ENCODE measurements at regions not wholly inside any gene's neighbourhood (a gene's known extent, or its start where the extent isn't known, plus 50 kb on each side); places are given as distances from the start of the nearest gene placed in this dataset.
A peak's percentile ranks its signal among the peaks of the same experiment; 100 is the strongest.

DNA sequence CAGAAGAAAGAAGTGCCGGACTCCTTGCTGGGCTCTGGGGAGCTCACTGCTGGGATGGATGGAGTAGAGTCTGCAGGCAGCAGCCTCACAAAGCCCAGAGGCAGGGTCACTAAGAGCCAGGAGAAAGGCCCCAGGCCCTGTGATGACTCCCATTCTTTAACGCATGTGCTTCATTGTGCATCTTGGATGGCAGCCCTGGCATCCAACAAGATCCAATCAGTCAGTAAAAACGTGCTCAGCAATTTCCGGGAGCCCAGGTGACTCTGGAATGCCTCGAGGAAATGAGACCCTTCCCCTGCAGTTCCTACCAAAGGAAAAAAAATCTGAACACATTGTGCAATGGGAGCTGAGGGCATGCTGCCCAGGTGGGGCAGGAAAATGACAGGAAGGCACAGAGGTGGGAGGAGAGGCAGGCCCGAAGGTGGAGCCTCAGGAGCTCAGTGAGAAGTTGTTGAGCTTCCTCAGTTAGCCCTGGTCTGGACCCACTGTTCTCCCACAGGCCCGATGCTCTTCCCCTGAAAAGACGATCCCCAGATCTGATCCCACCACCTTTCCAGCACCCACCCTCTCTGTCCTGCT is 60.7 kb upstream of the TMEM72 start:
- no peak for DNase-seq (ENCODE audit: low read depth, low spot score)

DNA sequence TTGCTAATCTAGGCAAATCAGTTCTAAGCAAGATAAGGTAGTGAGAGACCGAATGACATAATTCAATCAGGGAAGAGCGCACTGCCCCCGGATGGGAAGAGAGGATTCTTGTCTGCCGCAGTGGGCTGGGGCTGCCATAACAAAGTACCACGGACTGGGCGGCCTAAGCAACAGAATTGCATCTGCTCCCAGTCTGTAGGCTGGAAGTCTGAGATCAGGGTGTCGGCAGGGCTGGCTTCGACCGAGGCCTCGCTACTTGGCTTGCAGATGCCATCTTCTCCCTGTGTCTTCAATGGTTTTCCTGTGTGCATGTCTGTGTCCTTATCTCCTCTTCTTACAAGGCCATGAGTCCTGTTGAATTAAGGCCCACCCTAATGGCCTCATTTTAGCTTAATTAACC is 59.7 kb upstream of the TMEM72 start:
- DNase-seq (ENCODE audit: low read depth, low spot score): no peak

GRCh38 chr10:44851881-44852280 is 59.3 kb upstream of the TMEM72 start:
- no peak for DNase-seq (ENCODE audit: low read depth, low spot score)

DNA sequence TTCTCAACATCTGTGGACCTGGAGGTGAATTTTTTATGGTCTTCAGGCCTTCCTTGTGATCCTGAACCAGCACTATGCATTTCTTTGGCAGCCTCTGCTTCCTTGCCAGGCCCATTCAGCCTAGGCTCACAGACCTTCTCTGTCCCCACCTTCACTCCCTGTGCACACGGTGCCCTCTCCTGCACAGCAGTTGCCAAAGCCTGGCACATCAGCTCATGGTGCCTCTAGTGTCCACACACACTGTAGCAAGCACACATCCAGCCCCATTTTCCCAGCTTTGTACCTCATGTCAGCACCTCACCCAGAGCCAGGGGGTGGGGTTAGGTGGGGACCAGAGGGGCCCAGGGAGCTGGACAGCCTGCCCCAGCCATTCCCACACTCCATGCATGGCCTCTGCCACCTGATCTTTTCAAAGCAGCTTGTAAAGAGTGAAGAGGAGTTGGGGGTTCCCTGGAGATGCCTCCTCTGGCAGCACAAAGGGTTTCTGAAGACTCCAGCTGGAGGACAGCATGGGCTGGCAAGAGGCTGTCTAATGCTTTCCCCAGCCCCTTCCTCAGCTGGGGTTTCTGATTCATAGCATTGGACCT is 57.9 kb upstream of the TMEM72 start:
- no peak for DNase-seq (ENCODE audit: low read depth, low spot score)

DNA sequence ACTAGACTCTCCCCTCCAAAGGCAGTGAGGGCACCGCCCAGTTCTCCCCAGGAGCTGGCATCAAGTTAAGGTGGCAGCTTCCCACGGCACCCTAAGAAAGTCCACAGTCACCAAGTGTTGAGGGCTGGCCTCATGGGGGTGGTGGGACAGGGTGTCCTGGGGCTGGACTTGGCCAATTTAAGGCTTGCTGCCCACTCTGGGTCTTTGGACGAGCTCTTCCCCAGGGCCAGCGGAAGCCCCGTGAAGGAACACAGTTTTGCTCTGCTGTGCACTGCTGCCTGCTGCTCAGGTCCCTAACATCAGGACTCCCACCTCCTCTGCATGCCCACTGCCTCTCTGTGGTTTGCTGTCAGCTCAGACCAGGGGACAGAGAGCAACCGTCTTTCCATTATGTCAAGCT is 57.3 kb upstream of the TMEM72 start:
- no peak for DNase-seq (ENCODE audit: low read depth, low spot score)

DNA sequence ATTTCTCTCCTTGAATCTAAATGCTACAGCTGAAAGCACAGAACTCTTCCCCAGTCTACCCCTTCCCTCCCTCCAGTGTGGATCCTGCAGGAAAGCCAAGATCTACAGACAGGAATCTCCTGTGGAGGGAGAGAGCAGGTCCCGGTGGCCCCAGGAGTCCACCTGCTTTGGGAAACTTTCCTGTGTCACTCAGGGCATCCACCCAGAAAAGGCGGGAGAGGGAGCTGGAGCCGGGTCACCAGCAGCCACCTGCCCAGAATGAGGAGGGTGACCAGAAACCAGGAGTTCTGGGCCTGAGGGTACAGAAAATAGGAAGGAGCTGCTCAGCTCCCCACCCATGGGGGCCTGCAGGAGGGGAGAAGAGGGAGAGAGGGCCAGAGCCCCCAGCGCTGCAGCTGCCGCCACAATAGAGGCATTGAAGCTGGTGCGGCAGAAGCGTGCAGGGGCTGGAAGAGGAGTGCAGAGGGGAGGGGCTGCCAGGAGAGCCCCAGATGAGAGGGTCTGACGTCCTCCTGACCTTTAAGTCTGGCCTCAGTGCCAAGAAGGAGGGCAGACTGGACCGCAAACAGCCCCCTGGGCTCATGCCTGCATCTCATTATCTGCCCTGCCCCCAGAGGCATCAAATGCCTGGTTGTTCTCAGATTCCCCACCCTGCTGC is 56.3 kb upstream of the TMEM72 start:
- DNase-seq (ENCODE audit: low read depth, low spot score): peak; percentile 46

GRCh38 chr10:44856696-44857095 is 54.4 kb upstream of the TMEM72 start:
- DNase-seq (ENCODE audit: low read depth, low spot score): no peak

DNA sequence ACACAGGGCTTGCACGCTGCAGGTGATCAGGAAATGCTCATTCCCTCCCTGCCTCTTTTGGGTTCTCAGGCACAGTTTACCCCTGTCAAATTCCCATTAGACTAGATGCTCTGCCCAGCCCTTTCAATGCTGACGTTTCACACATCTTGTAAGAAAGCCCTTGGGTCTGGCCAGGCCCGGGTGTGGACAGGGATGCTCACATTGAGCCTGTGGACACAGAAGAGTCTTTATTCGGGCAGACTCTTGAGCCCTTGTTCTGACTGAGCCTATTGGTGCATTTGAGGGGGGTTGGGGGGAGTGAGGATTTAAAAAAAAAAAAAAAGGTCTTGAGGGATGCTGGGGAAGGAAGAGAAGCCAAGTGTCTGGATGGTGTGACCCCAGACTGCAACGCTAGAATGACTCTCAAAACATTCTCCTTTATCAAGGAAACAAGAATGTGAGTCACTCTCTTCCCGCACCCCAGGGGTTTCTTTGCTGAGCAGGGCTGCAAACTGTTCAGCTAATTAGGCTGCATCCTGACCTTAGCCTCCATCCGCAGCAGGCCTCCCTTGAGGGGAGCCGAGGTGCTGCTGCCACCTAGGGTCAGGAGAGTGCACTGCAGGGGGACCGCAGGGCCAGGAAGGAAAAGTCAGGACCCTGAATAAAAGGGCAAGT is 53.6 kb upstream of the TMEM72 start:
- DNase-seq (ENCODE audit: low read depth, low spot score): peak; percentile 92

DNA sequence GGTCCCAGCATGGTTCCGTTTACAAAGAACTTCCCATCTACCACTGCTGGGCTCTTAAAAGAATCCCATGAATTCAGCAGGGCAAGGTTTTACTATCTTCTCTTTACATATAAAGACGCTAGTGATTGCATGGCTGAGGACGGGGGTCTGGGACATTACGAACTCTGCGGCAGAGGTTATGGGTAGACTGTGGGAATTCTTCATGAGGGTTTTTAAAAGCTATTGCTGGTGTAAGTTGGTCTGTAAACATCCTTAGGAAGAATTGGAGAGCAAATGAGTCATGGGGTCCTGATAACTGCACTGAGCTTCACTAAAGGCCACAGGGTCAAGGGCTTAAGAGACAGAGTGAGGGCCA is 53.1 kb upstream of the TMEM72 start:
- DNase-seq (ENCODE audit: low read depth, low spot score): no peak

DNA sequence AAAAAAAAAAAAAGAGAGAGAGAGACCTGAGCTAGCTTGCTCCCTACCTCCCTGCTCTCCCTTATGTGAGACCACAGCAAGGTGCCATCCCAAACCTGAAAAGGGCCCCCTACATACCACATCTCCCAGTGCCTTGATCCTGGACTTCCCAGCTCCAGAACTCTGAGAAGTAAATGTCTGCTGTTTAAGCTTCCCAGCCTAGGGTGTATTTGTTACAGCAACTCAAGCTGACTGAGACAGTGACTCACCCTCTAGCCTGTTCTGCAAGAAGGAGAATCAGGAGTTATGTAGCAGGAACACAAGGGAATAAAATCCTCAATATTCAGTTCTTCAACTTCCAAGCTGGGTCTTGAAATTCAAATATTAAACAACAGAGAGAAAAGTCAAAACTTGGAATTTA is 52.1 kb upstream of the TMEM72 start:
- no peak for DNase-seq (ENCODE audit: low read depth, low spot score)

DNA sequence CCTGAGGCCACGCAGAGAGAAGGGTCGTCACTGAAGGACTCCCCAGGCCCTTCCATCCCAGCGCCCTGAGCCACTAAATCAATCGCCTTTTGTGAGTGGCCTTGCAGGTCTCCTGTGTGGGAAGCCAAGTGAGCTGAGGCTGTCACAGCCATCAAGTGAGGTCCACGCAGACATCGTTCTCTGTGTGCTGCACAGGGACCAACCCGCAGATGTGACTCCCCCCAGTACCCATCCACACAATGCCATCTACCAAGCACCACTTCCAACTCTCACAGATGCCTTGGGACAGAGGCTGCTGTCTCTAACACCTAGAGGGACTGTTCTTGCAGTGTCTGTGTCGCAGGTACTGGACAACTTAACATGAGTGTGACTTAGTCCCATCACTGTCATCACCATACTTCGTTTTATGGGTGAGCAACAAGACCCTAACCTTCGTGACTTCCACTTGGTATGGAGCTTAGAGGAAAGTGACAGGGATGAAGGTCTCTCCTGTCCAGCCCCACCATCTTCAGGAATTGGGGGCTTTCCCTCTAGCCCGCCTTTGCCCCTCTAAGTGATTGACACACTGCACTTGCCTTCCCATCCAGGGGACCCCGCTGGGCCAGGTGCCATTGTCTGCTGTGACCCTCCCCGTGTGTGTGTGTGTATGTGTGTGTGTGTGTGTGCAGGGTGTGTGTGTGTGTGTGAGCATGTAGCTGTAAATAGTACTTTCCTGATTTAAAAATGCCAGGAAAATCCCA is 51.4 kb upstream of the TMEM72 start:
- no peak for DNase-seq (ENCODE audit: low read depth, low spot score)

DNA sequence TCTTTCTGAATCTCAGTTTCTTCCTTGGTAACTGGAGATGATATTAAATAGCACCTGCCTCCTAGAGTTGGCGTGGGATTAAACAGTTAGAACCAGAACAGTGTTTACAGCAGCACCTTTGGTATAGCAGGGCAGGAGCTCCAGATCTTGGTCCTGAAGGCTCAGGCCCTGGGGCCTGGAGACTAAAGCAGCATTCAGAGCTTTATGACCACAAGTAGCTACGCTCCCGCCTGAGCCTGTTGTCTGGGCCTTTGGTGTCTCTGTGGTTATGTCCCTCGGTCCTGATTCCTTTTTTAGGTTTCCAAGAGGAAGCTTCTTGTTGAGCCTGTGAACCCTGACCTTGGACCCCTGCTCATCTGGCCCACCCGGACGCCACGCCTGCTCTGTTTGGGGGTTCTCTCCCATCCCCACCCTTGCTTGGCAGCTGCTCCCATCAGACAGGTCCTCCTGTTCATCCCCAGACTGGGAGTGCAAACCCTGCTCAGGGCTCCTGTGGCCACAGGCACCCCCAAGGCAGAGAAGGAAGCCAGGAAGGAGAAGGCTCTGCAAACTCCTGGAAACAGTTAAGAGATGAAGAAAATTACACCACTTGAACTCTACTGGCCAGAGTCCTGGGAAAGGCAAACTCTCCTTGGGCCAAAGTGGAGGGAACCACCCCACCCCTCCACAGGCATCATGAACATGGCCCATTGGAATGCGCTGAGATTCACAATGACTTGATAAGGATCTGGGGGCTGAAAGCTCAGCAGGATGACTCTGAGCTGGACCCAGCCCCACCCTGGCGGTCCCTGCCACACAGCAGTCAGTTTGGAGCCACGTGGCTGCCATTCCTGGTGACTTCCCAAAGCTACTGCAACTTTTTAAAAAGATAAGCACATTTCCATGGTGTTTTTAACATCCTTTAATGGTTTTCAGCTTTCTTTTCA is 50.1 kb upstream of the TMEM72 start:
- DNase-seq (ENCODE audit: low read depth, low spot score): peak; percentile 55

Data from ELF-1 (cell line).